ENCODE measurements at regions not wholly inside any gene's neighbourhood (a gene's known extent, or its start where the extent isn't known, plus 50 kb on each side); places are given as distances from the start of the nearest gene placed in this dataset.
"Not testable (repeated sequence)": the region's sequence is repeated elsewhere in the genome, so short reads cannot be mapped to it uniquely, and the experiment has no call there.

DNA sequence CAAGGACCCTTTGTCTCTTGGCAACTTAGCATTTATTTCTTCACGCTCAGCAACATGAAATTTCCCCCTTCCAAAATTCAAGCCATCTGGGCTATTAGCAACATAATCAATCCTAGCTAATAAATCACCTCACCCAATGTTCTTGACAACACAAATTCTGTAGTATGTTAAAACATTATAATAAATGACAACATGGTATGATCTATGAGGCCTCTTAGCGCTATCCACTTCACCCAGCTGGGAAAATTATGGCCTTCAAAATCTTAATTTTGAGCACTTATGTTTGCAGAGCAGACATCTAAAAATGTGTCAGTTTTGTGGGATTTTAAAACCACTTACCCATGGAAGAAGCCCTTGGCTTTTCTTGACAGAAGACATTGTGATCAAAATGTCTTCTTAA lies 181.9 kb downstream of the HDGFL1 start:
- no peak for DNase-seq

DNA sequence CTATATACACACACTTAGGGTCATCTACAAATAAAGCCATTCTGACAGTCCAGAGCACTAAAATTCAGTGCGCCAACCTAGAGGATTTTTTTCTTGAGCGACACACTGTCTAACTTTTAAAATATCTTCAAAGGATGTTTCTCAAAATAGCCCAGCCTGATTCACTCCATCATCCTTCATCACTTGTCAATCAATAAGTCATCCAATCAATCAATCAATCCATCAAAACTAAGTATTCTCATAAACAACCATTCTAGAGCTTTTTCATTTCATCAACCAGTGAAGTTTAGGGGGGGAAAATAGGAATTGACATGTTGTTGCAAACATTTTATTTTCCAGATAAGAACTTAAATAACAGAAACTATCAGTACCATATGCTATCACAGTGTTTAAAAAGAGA lies 183.2 kb downstream of the HDGFL1 start:
- DNase-seq = no peak

DNA sequence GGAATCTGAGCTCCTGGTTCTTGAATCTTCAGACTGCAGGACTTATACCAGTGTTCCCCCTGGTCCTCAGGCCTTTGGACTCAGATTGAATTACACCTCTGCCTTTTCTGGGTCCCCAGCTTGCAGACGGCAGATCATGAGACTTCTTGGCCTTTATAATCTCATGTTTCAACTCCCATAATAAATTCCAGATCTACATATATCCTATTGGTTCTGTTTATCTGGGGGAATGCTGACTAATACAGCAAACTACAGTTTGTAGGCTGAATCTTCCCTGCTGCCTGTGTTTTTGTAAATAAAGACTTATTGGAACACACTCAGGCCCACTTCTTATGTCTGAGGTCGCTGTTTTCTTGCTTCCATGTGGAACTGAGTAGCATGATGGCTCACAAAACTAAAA lies 184.7 kb downstream of the HDGFL1 start:
- no peak for DNase-seq

DNA sequence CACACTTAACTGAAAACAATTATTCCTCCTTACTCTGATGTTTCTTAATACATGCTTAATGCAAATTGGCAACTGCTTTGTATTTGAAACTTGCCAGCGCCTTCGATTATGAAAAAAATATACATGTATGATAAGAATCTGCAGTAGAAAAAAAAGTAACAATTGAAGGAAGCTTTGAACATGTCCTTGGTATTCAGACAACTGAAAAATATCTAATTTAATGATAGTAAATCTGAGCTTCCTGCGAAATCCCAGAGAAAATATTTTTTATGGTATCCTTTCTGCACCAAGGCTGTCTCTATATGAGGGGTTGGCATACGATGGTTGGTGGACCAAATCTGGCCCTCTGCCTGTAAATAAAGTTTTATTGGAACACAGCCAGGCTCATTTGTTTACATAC lies 186.2 kb downstream of the HDGFL1 start:
- DNase-seq = no peak

DNA sequence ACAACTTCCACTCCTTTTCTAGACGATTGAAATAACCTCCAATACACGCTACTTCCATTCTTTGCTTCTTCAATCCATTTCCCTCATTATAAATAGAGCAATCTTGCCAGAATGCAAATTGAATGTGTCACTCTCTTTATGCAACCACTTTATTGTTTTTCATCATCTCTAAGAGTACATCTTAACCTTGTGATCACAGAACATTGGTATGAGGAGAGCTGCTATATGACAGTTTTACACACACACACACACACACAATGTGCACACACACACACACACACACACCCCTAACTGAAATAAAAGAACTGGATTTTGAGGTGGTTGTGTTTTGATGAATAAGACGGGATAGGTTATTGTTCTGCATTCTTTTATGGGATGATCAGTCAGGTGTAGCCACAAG lies 187.0 kb downstream of the HDGFL1 start:
- no peak for DNase-seq

DNA sequence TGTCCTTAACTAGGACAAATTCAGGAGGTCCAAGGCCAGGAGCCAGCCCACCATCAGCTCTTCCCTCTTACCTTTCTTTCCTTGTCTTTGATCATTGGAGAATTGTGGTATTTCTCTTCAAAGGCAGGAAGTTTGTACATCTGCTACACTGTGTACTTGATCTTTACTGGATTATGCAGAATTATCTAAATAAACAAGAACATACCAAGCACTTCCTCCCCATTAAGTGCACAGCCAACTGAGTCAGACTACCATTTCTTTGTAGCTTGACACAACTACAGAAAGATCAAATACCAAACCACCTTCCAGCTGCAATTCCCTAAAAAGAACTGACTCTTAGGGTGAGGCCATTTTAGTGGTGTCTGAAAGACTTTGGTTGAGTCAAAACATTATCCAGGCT lies 195.1 kb downstream of the HDGFL1 start:
- no peak for DNase-seq

DNA sequence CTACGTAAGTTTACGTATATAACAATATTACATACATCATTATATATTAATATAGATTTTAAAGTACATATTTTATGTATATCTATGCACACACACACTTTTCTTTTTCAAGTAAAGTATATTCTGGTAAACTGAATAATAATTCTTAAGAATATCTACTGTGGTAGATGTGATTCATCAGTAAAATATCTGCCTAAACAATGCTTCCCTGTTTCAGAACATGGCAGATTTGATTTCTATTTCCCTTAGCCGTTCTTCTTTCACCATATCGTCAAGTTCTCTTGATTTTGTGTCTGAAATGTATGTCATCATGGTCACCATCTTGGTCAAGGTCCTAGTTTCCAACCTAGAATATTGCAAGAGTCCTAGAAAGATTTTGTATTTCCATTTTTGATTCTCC lies 195.6 kb downstream of the HDGFL1 start:
- DNase-seq = no peak

DNA sequence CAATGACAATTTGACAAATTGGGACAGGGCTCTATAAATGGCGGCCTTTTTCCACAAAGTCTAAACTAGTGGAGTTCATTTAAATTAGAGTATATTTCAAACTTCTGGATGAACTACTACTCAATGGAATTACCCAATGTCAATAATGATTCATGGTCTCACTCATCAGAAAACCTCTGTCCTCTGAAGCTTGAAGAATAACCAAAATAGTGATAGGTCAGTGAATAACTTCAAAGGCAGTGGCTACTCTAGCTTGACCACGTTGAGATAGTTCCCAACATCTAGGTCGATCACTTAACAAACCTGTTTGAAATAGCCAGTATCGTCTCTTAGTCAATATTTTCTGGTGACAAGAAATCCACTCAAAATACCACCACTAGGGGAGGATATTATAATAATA lies 197.6 kb downstream of the HDGFL1 start:
- no peak for DNase-seq

DNA sequence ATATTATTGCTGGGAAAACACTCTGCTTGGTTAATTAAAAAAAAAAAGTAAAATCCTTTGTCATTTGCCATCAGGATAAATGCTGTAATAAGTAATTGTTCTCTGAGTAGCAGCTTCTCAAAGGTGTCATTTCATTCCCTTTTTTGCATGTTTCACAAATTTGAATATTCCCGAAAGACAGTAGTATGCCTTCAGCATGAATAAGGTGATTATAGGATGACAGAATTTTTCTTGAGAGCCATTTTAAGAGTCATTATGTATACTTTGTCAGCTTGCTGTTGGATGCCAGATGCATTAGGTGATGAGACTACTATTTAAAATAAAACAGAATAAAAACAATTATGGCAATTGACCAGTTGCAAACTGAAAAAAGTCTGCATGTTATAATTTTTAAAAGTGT lies 200.7 kb downstream of the HDGFL1 start:
- no peak for DNase-seq

DNA sequence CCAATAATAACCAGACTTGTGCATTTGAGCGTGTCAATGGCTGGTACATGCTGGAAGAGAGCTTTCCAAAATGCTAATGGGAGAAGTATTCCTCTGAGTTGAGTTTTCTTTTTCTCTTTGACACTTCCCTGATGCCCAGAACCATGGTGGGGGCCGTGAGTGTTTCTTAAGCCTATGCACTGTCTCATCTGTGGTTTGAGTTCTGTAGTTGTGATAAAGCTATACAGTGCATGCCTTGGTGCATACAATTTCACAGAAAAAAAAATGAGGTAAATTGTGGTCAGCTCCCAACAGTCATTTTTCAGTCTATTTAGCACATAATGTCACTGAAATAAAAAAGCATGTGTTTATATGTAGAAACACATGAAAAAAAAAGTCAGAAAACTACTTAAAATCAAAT lies 204.8 kb downstream of the HDGFL1 start:
- DNase-seq = no peak

DNA sequence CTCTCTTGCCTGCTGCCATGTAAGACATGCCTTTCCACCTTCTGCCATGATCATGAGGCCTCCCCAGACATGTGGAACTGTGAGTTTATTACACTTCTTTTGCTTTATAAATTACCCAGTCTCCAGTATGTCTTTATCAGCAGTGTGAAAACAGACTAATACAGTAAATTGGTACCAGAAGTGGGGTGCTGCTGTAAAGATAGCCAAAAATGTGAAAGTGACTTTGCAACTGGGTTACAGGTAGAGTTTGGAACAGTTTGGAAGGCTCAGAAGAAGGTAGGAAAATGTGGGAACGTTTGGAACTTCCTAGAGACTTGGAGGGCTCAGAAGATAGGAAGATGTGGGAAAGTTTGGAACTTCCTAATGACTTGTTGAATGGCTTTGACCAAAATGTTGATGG lies 209.1 kb downstream of the HDGFL1 start:
- not testable (repeated sequence) for DNase-seq

DNA sequence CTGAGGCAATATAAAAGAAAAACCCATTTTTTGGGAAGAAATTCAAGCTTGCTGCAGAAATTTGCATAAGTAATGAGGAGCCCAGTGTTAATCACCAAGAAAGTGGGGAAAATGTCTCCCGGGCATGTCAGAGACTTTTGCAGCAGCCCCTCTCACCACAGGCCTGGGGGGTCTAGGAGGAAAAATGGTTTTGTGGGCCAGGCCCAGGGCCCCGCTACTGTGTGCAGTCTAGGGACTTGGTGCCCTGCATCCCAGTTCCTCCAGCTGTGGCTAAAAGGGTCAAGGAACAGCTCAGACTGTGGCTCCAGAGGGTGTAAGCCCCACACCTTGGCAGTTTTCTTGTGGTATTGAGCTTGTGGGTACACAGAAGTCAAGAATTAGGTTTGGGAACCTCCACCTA lies 209.7 kb downstream of the HDGFL1 start:
- no peak for DNase-seq

DNA sequence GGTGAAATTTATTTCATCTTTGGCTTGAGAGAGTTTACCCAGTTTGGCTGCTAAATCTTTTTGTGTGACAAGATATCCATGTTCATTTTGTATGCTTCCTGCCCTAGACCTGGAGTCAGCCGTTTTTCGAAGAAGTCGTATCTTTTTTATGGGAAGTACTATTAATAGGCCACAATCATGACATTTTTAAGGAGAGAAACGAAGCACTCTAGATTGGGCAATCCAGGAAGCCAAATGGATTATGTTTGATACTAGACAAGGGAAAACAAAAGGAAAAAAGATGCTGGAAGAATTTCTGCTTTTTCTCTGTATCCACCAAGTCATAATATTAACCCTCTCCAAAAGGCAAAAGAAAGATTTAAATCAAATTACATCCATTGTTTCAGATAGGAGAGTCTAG lies 214.6 kb downstream of the HDGFL1 start:
- DNase-seq = no peak

DNA sequence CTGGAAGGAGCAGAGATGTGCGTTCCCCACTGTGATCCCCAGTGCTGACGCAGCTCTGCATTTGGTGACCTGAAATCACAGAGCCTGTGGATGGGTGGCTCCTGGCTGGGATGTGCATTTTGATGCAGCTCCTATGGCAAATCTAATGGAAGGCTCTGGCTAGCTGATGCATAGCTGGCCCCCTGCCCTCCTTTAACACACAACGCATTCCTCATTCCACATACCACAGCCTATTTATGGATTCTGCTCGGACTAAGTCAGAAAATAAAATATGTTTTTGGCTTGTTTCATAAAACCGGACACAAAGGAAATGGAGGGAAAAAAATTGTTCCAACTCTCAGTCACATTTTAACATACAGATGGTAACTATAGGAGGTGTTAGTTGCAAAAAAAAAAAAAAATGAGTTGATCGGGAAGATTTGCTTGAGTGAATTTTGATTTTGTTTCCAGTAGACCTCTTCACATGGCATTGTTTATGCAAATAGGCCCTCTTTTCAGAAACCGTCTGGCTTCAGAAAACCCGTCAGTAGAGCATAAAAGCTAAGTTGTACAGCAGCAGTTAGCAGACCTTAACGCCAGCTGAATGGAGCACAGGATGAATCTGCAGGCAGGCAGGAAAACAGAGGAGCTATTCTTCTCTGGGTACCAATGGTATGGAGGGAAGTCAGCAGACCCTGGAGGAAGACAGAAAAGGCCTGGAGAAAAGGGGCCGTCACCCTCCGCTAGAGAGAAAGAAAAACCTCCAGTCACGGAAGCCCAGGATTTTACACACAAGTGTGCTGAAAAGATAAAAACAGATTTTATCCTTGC lies 215.4 kb downstream of the HDGFL1 start:
- DNase-seq = no peak

DNA sequence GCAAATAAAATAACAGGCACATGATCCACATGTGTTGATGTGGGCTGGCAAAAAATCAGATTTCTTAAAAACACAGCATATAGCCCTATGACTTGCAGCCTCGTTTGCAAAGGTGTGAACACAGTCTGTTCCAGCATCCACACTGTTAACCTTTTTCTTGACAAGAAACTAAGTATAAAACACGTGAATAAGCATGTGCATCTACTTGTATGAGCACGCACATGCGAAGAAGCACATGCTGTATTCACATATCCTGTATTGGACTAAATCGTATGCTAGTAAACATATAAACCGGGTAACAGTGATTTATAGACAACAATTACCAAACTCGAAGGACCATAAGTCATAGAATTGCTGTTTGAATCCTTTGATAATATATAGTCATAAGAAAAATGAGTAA lies 218.7 kb downstream of the HDGFL1 start:
- DNase-seq = no peak

DNA sequence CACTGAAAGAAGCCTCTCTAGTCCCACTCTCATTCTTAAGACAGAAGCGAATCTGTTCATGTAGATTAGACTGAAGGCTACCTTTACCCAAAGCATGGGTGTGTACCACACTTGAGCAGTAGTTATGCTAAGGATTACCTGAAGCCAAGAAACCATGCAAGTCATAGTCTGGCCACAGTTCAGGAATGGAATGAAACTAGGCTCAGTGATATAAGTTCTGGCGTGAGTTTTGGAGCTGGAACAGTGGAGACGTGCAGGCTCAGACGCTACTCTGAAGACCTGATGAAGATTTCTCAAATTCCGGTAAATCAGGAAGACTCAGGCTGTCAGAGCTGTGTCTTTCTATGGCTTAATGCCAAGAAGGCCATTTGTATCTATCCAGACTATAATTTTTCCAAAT lies 219.9 kb downstream of the HDGFL1 start:
- no peak for DNase-seq

DNA sequence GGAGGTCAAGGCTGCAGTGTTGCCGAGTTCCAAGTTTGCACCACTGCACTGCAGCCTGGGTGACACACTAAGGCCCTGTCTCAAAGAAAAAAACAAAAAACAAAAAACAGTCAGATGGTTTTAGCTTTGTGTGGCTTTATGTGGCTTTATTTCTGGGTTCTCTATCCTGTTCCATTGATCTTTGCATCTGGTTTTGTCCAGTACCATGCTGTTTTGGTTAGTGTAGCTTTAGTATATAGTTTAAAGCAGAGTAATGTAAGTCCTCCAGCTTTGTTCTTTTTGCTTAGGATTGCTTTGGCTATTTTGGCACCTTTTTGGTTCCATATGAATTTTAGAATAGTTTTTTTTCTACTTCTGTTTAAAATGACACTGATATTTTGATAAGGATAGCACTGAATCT lies 225.5 kb downstream of the HDGFL1 start:
- DNase-seq = no peak

DNA sequence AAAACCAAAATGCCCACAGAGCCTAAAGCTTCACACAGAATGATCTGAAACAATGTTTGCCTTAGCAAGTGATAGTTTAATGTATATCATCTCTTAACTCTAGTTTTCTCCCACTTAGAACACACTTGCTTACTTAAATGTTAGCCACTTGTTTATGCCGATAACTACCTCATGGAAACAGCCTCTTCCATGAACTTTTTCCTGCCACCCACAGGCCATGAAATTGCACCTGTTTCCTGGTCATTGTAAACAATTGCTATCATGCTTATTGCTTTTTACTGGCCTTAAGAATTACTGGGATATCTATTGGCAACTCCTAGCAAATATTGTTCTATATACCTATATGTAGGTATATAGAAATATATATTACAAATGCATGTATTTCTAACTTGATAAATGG lies 231.1 kb downstream of the HDGFL1 start:
- no peak for DNase-seq

DNA sequence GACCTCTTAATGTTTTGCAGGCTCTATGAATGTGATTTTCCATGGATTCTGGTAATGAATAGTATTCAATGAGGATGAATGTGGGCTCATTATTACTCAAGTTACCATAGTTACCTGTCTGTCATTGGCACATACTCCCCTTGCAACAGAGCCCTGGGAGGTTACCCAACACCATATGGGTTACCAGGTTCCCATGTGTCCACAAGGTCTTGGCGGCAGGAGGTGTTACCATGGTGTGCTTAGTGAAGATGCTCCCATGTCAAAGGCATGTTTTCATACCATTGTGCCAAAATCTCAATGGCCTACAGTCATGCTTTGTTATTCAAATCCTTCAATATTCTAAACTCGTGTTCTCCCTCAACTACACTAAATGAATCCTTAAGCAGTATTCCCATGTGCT lies 232.5 kb downstream of the HDGFL1 start:
- DNase-seq = no peak

DNA sequence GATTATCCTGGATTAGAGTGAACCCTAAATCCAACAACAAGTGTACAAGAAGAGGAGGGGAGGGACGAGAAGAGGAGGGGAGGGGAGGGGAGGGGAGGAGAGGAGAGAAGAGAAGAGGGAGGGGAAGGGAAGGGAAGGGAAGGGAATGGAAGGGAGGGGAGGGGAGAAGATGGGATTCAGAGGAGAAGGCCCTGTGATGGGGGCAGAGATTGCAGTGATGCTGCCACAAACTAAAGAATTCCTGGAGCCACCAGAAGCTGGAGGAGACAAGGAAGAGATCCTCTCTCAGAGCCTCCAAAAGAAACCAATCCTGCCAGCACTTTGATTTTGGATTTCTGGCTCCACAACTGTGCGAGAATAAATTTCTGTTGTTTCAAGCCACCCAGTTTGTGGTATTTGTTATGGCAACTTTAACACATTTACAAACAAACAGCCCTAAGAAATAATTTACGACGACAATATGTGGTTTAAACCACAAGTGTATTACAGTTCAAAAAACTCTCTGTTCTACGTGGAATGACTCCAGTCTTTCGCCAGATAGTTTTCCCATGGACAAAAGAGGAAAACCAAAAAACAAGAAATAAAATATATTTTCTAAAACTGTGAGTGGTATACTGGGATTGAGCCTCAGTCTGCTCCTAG lies 235.4 kb downstream of the HDGFL1 start:
- DNase-seq = no peak

DNA sequence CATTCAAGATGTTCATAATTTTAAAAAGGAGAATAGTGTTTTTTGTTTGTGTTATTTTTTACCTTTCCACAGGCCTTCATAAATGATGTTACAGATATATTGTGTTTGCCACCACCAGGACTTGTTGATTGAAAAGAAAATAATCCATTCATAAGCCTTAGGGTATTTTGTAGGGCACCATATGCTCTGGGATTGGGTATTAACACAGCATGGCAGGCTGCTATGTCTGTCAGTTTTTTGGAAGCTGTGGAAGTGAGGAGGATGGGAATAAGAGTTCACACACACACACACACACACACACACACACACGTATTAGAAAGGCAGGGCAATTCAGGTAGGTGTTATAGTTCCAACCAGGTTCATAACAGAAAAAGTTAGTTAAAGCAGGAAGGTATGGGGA lies 237.9 kb downstream of the HDGFL1 start:
- DNase-seq = no peak

DNA sequence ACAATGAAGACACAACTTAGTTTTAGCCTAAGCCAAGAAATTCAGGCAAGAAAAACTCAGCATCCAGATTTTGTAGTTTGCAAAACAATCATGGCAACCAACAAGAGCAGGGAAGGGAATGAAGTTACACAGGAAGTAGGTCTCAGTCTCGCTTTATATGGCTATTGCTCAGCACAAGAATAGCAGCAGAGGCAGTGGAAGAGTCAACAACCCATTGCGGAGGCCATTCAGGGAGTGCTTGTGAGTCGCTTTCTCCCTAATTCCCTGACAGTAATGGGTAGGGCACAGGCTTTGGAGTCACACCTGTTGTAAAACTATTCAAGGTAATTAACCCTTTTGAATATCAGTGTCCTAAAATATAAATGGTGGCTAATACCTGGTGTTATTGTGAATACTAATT lies 238.5 kb downstream of the HDGFL1 start:
- no peak for DNase-seq

DNA sequence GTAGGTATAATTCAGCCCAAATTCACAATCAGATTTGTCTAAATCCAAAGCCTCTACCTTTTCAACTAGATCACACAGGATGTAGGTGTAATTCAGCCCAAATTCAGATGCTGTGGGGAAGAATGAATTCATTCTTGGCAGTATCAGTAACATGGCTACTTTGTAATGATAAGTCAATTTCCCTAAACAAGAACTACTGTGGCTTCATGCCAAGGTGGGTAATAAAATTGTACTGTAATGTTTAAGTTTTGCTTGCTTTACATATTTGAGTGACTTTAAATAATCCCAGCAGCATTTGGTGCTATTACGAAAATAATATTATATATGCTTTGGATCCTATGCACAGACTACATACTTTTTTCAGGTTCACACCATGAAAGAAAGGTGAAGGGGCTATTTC lies 239.1 kb downstream of the HDGFL1 start:
- no peak for DNase-seq

DNA sequence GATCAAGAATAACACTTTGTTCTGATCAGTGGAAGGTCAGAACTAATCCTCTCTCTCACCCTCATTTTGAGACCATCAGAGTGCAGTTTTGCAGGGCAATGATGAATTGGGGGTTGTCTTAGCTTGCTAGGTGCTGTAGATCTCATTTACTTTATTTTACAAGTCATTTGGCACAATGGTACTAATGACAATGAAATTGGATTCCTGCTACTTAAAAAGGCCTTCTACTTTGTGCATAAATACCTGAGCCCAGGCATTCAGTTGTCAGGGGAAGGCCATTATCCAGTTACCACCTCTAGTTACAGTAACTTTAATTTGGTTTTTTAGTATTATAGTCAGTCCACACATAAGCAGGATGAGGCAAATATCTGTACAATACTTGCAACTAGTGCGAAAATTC lies 240.0 kb downstream of the HDGFL1 start:
- no peak for DNase-seq

DNA sequence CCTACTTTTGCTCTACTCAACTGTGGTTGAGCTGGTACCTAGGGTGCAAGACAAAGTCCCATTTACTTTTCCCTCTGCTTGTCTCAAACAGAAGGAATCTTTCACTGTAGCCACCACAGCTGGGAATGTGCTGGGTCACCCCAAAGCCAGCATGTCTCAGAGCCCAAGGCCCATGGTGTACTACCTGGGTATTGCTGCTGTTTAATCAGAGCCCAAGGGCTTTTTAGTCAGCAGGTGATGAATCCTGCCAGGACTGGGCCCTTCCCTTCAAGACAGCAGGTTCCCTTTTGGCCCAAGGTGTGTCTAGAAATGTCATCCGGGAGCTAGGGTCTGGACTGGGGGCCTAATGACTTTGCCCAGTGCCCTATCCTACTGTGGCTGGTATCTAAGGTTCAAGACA lies 249.8 kb downstream of the HDGFL1 start:
- no peak for DNase-seq

All from activated CD4-positive, alpha-beta T cell treated with anti-CD3 and anti-CD28 coated beads, Interleukin-10, Interleukin-2, amounts not matched to agents 100 ng/mL and 50 ng/mL, durations not matched to agents 16 hours and 8 hours (primary cell).